ENCODE measurements at regions not wholly inside any gene's neighbourhood (a gene's known extent, or its start where the extent isn't known, plus 50 kb on each side); places are given as distances from the start of the nearest gene placed in this dataset.

GRCh38 chr4:114087596-114088230 lies 108.3 kb upstream of the ARSJ start:
- no peak overlapping the region for H3K27ac ChIP-seq (ENCODE audit: low read length)
- DNase-seq = no peak
- WGBS (ENCODE audit: insufficient coverage, low lambda C conversion rate) = no CpG with 5 or more reads among the region's 1 CpG
- H3K4me1 ChIP-seq (ENCODE audit: control insufficient read depth, insufficient read depth, low read length) = no peaks in the 10 kb centered on the region
- H3K36me3 ChIP-seq (ENCODE audit: control insufficient read depth, insufficient read depth, low read length) = no peaks in the 10 kb centered on the region
- H3K4me3 ChIP-seq (ENCODE audit: low read length) = no peak overlapping the region
- H3K27me3 ChIP-seq (ENCODE audit: control insufficient read depth, insufficient read depth, low read length) = no peaks in the 10 kb centered on the region
- no peaks in the 10 kb centered on the region for H3K9me3 ChIP-seq (ENCODE audit: control insufficient read depth, low read depth, low read length)

- no peak overlapping the region for H3K27ac ChIP-seq (ENCODE audit: low read length)
- H3K4me3 ChIP-seq (ENCODE audit: low read length) = no peak overlapping the region
- H3K9me3 ChIP-seq (ENCODE audit: control insufficient read depth, low read depth, low read length) = no peaks in the 10 kb centered on the region
- no peak for DNase-seq
- no peaks in the 10 kb centered on the region for H3K27me3 ChIP-seq (ENCODE audit: control insufficient read depth, insufficient read depth, low read length)
- no peaks in the 10 kb centered on the region for H3K36me3 ChIP-seq (ENCODE audit: control insufficient read depth, insufficient read depth, low read length)
- no peaks in the 10 kb centered on the region for H3K4me1 ChIP-seq (ENCODE audit: control insufficient read depth, insufficient read depth, low read length)
Measured at GRCh38 chr4:114088481-114088880, 109.0 kb upstream of the ARSJ start.

GRCh38 chr4:114091546-114091945 lies 112.1 kb upstream of the ARSJ start:
- Histone ChIP-seq H3K36me3 (ENCODE audit: control insufficient read depth, insufficient read depth, low read length) (no peaks in the 10 kb centered on the region), H3K27ac (ENCODE audit: low read length) (no peak overlapping the region), H3K9me3 (ENCODE audit: control insufficient read depth, low read depth, low read length) (no peaks in the 10 kb centered on the region), H3K4me3 (ENCODE audit: low read length) (no peak overlapping the region), H3K27me3 (ENCODE audit: control insufficient read depth, insufficient read depth, low read length) (no peaks in the 10 kb centered on the region), H3K4me1 (ENCODE audit: control insufficient read depth, insufficient read depth, low read length) (no peaks in the 10 kb centered on the region)
- WGBS (ENCODE audit: insufficient coverage, low lambda C conversion rate) = no CpG with 5 or more reads among the region's 1 CpG
- DNase-seq = no peak

GRCh38 chr4:114093221-114093715 lies 113.8 kb upstream of the ARSJ start:
- no peak overlapping the region for H3K4me3 ChIP-seq (ENCODE audit: low read length)
- H3K36me3 ChIP-seq (ENCODE audit: control insufficient read depth, insufficient read depth, low read length) = no peaks in the 10 kb centered on the region
- DNase-seq = no peak
- H3K27ac ChIP-seq (ENCODE audit: low read length) = no peak overlapping the region
- no peaks in the 10 kb centered on the region for H3K27me3 ChIP-seq (ENCODE audit: control insufficient read depth, insufficient read depth, low read length)
- no peaks in the 10 kb centered on the region for H3K9me3 ChIP-seq (ENCODE audit: control insufficient read depth, low read depth, low read length)
- H3K4me1 ChIP-seq (ENCODE audit: control insufficient read depth, insufficient read depth, low read length) = no peaks in the 10 kb centered on the region

GRCh38 chr4:114100288-114101031 lies 121.0 kb upstream of the ARSJ start:
- no peaks in the 10 kb centered on the region for H3K4me1 ChIP-seq (ENCODE audit: control insufficient read depth, insufficient read depth, low read length)
- no peaks in the 10 kb centered on the region for H3K9me3 ChIP-seq (ENCODE audit: control insufficient read depth, low read depth, low read length)
- H3K27ac ChIP-seq (ENCODE audit: low read length) = peak overlapping the region; percentile 56
- DNase-seq = peak in 1 of 2 donors; percentile 65
- 60% methylated on average over 5 of the region's 6 CpGs for WGBS (ENCODE audit: insufficient coverage, low lambda C conversion rate)
- no peak overlapping the region for H3K4me3 ChIP-seq (ENCODE audit: low read length)
- no peaks in the 10 kb centered on the region for H3K36me3 ChIP-seq (ENCODE audit: control insufficient read depth, insufficient read depth, low read length)
- H3K27me3 ChIP-seq (ENCODE audit: control insufficient read depth, insufficient read depth, low read length) = no peaks in the 10 kb centered on the region

- Histone ChIP-seq H3K36me3 (ENCODE audit: control insufficient read depth, insufficient read depth, low read length) (no peaks in the 10 kb centered on the region), H3K27ac (ENCODE audit: low read length) (no peak overlapping the region), H3K27me3 (ENCODE audit: control insufficient read depth, insufficient read depth, low read length) (no peaks in the 10 kb centered on the region), H3K4me3 (ENCODE audit: low read length) (no peak overlapping the region), H3K4me1 (ENCODE audit: control insufficient read depth, insufficient read depth, low read length) (no peaks in the 10 kb centered on the region), H3K9me3 (ENCODE audit: control insufficient read depth, low read depth, low read length) (no peaks in the 10 kb centered on the region)
- 88% methylated on average over 1 of the region's 1 CpG for WGBS (ENCODE audit: insufficient coverage, low lambda C conversion rate)
- DNase-seq = no peak
Measured at GRCh38 chr4:114103908-114104307, 124.5 kb upstream of the ARSJ start.

GRCh38 chr4:114108869-114109268 lies 129.4 kb upstream of the ARSJ start:
- WGBS (ENCODE audit: insufficient coverage, low lambda C conversion rate) = 100% methylated on average over 1 of the region's 1 CpG
- no peak overlapping the region for H3K4me3 ChIP-seq (ENCODE audit: low read length)

GRCh38 chr4:114109776-114110175 lies 130.3 kb upstream of the ARSJ start:
- Histone ChIP-seq H3K9me3 (ENCODE audit: control insufficient read depth, low read depth, low read length) (no peaks in the 10 kb centered on the region), H3K36me3 (ENCODE audit: control insufficient read depth, insufficient read depth, low read length) (no peaks in the 10 kb centered on the region), H3K4me1 (ENCODE audit: control insufficient read depth, insufficient read depth, low read length) (no peaks in the 10 kb centered on the region), H3K27me3 (ENCODE audit: control insufficient read depth, insufficient read depth, low read length) (no peaks in the 10 kb centered on the region), H3K27ac (ENCODE audit: low read length) (no peak overlapping the region), H3K4me3 (ENCODE audit: low read length) (no peak overlapping the region)
- WGBS (ENCODE audit: insufficient coverage, low lambda C conversion rate) = no CpG with 5 or more reads among the region's 1 CpG
- no peak for DNase-seq

More at GRCh38 chr4:114108869-114109268, 129.4 kb upstream of the ARSJ start:
- no peaks in the 10 kb centered on the region for H3K36me3 ChIP-seq (ENCODE audit: control insufficient read depth, insufficient read depth, low read length)
- DNase-seq = no peak
- no peaks in the 10 kb centered on the region for H3K9me3 ChIP-seq (ENCODE audit: control insufficient read depth, low read depth, low read length)
- H3K4me1 ChIP-seq (ENCODE audit: control insufficient read depth, insufficient read depth, low read length) = no peaks in the 10 kb centered on the region
- no peak overlapping the region for H3K27ac ChIP-seq (ENCODE audit: low read length)
- H3K27me3 ChIP-seq (ENCODE audit: control insufficient read depth, insufficient read depth, low read length) = no peaks in the 10 kb centered on the region

GRCh38 chr4:114115526-114115925 lies 136.1 kb upstream of the ARSJ start:
- H3K27me3 ChIP-seq (ENCODE audit: control insufficient read depth, insufficient read depth, low read length) = no peaks in the 10 kb centered on the region
- no peak overlapping the region for H3K4me3 ChIP-seq (ENCODE audit: low read length)
- 100% methylated on average over 1 of the region's 2 CpGs for WGBS (ENCODE audit: insufficient coverage, low lambda C conversion rate)
- no peaks in the 10 kb centered on the region for H3K4me1 ChIP-seq (ENCODE audit: control insufficient read depth, insufficient read depth, low read length)
- no peaks in the 10 kb centered on the region for H3K36me3 ChIP-seq (ENCODE audit: control insufficient read depth, insufficient read depth, low read length)
- no peak overlapping the region for H3K27ac ChIP-seq (ENCODE audit: low read length)
- DNase-seq = no peak
- no peaks in the 10 kb centered on the region for H3K9me3 ChIP-seq (ENCODE audit: control insufficient read depth, low read depth, low read length)

GRCh38 chr4:114116861-114117260 lies 137.4 kb upstream of the ARSJ start:
- no peaks in the 10 kb centered on the region for H3K9me3 ChIP-seq (ENCODE audit: control insufficient read depth, low read depth, low read length)
- no CpG with 5 or more reads among the region's 2 CpGs for WGBS (ENCODE audit: insufficient coverage, low lambda C conversion rate)
- no peaks in the 10 kb centered on the region for H3K27me3 ChIP-seq (ENCODE audit: control insufficient read depth, insufficient read depth, low read length)
- no peak for DNase-seq
- no peak overlapping the region for H3K27ac ChIP-seq (ENCODE audit: low read length)
- no peaks in the 10 kb centered on the region for H3K4me1 ChIP-seq (ENCODE audit: control insufficient read depth, insufficient read depth, low read length)
- no peak overlapping the region for H3K4me3 ChIP-seq (ENCODE audit: low read length)
- no peaks in the 10 kb centered on the region for H3K36me3 ChIP-seq (ENCODE audit: control insufficient read depth, insufficient read depth, low read length)

GRCh38 chr4:114121221-114121620 lies 141.8 kb upstream of the ARSJ start:
- H3K27ac ChIP-seq (ENCODE audit: low read length) = no peak overlapping the region
- no CpG with 5 or more reads among the region's 1 CpG for WGBS (ENCODE audit: insufficient coverage, low lambda C conversion rate)
- no peaks in the 10 kb centered on the region for H3K4me1 ChIP-seq (ENCODE audit: control insufficient read depth, insufficient read depth, low read length)
- no peaks in the 10 kb centered on the region for H3K27me3 ChIP-seq (ENCODE audit: control insufficient read depth, insufficient read depth, low read length)
- DNase-seq = no peak
- H3K36me3 ChIP-seq (ENCODE audit: control insufficient read depth, insufficient read depth, low read length) = no peaks in the 10 kb centered on the region
- H3K9me3 ChIP-seq (ENCODE audit: control insufficient read depth, low read depth, low read length) = no peaks in the 10 kb centered on the region
- no peak overlapping the region for H3K4me3 ChIP-seq (ENCODE audit: low read length)

All from large intestine (tissue), 3 donors.